Endothelial cell (in vitro differentiated cells): ENCODE measurements at regions not wholly inside any gene's neighbourhood (a gene's known extent, or its start where the extent isn't known, plus 50 kb on each side); places are given as distances from the start of the nearest gene placed in this dataset.
A peak's percentile ranks its signal among the peaks of the same experiment; 100 is the strongest.

Source experiments
- DNase-seq: peaks from one replicate; pipeline ENCODE4 v3.0.0; 2021; ENCODE audit warnings: low spot score
- H3K27ac Mint-ChIP-seq: one replicate; pipeline ENCODE4 v1.8.0; 2021; ENCODE audit warnings: mixed read lengths, inconsistent platforms; ENCODE audit not compliant: unreplicated experiment
- H3K27me3 Mint-ChIP-seq: one replicate; pipeline ENCODE4 v1.8.0; 2021; ENCODE audit warnings: mild to moderate bottlenecking, moderate library complexity, mixed read lengths, inconsistent platforms; ENCODE audit not compliant: unreplicated experiment
- H3K36me3 Mint-ChIP-seq: one replicate; pipeline ENCODE4 v1.8.0; 2021; ENCODE audit warnings: mild to moderate bottlenecking, low read depth, mixed read lengths, inconsistent platforms; ENCODE audit not compliant: unreplicated experiment
- H3K4me1 Mint-ChIP-seq: one replicate; pipeline ENCODE4 v1.8.0; 2021; ENCODE audit warnings: mild to moderate bottlenecking, mixed read lengths, inconsistent platforms; ENCODE audit not compliant: unreplicated experiment
- H3K4me3 Mint-ChIP-seq: one replicate; pipeline ENCODE4 v1.8.0; 2021; ENCODE audit warnings: mild to moderate bottlenecking, mixed read lengths, inconsistent platforms; ENCODE audit not compliant: unreplicated experiment
- H3K9me3 Mint-ChIP-seq: one replicate; pipeline ENCODE4 v1.8.0; 2021; ENCODE audit warnings: mixed read lengths, inconsistent platforms; ENCODE audit not compliant: unreplicated experiment
- CTCF ChIP-seq: fragments of 200-600 bp; sonication (generic); IDR thresholded peaks from one replicate; pipeline ENCODE4 v1.5.0; 2021; ENCODE audit warnings: antibody characterized with exemption; ENCODE audit not compliant: unreplicated experiment

- no peak overlapping the region for H3K4me3 Mint-ChIP-seq
- TF ChIP-seq CTCF, result no peak
- peaks cover 5% of the 10 kb centered on the region for H3K4me1 Mint-ChIP-seq
- H3K27ac Mint-ChIP-seq, result no peak overlapping the region
- no peaks in the 10 kb centered on the region for H3K27me3 Mint-ChIP-seq
- DNase-seq, result no peak
- no peaks in the 10 kb centered on the region for H3K9me3 Mint-ChIP-seq
- H3K36me3 Mint-ChIP-seq, result no peaks in the 10 kb centered on the region
Observed at GRCh38 chr4:188279184-188279583, 139.9 kb downstream of the TRIML1 start.

GRCh38 chr4:188282471-188283232 is 143.4 kb downstream of the TRIML1 start:
- no peaks in the 10 kb centered on the region for H3K36me3 Mint-ChIP-seq
- no peaks in the 10 kb centered on the region for H3K4me1 Mint-ChIP-seq
- H3K27me3 Mint-ChIP-seq, result peaks cover 2% of the 10 kb centered on the region
- DNase-seq, result peak; percentile 9
- TF ChIP-seq CTCF, result no peak
- H3K4me3 Mint-ChIP-seq, result no peak overlapping the region
- H3K9me3 Mint-ChIP-seq, result no peaks in the 10 kb centered on the region
- no peak overlapping the region for H3K27ac Mint-ChIP-seq

GRCh38 chr4:188287169-188287894 is 148.1 kb downstream of the TRIML1 start:
- no peaks in the 10 kb centered on the region for H3K36me3 Mint-ChIP-seq
- H3K4me3 Mint-ChIP-seq, result no peak overlapping the region
- DNase-seq, result no peak
- H3K4me1 Mint-ChIP-seq, result no peaks in the 10 kb centered on the region
- H3K27ac Mint-ChIP-seq, result no peak overlapping the region
- TF ChIP-seq CTCF, result no peak
- H3K9me3 Mint-ChIP-seq, result no peaks in the 10 kb centered on the region
- peaks cover 2% of the 10 kb centered on the region for H3K27me3 Mint-ChIP-seq

- Mint-ChIP-seq H3K27ac (no peak overlapping the region), H3K4me3 (no peak overlapping the region), H3K4me1 (no peaks in the 10 kb centered on the region), H3K27me3 (peaks cover 2% of the 10 kb centered on the region), H3K9me3 (no peaks in the 10 kb centered on the region), H3K36me3 (no peaks in the 10 kb centered on the region)
- no peak for DNase-seq
- TF ChIP-seq CTCF, result no peak
Observed at GRCh38 chr4:188289531-188290125, 150.4 kb downstream of the TRIML1 start.

GRCh38 chr4:188295899-188296298 is 156.7 kb downstream of the TRIML1 start:
- Mint-ChIP-seq H3K4me3 (no peak overlapping the region), H3K27me3 (no peaks in the 10 kb centered on the region), H3K9me3 (no peaks in the 10 kb centered on the region), H3K36me3 (no peaks in the 10 kb centered on the region), H3K27ac (no peak overlapping the region), H3K4me1 (no peaks in the 10 kb centered on the region)
- no peak for DNase-seq
- no peak for TF ChIP-seq CTCF
